ENCODE measurements at regions not wholly inside any gene's neighbourhood (a gene's known extent, or its start where the extent isn't known, plus 50 kb on each side); places are given as distances from the start of the nearest gene placed in this dataset.
"Not testable (repeated sequence)": the region's sequence is repeated elsewhere in the genome, so short reads cannot be mapped to it uniquely, and the experiment has no call there.

GRCh38 chr7:79922894-79923293, 211.7 kb upstream of the GNAI1 start:
- ChIA-PET POLR2A (no interaction called here), CTCF (no interaction called here)
- Mint-ChIP-seq H3K4me1 (no peaks in the 10 kb centered on the region), H3K27ac (no peak overlapping the region), H3K9me3 (peaks cover 17% of the 10 kb centered on the region), H3K27me3 (ENCODE audit: low read depth) (no peaks in the 10 kb centered on the region; the same call in 1 of the 2 replicates), H3K36me3 (no peaks in the 10 kb centered on the region), H3K4me3 (no peak overlapping the region)
- no peak for ATAC-seq
- no peak for DNase-seq (ENCODE audit: low spot score)
- TF ChIP-seq GTF2I (CRISPR knock-in tag; conservative IDR thresholded peaks at IDR 0.05) (no peak), SOX15 (CRISPR knock-in tag; IDR thresholded peaks at IDR 0.05) (no peak), OVOL2 (CRISPR knock-in tag; IDR thresholded peaks at IDR 0.05; ENCODE audit: borderline replicate concordance) (no peak), ZNF263 (CRISPR knock-in tag; IDR thresholded peaks at IDR 0.05; ENCODE audit: low read depth) (no peak), ELF4 (CRISPR knock-in tag; IDR thresholded peaks at IDR 0.05; ENCODE audit: low read depth) (no peak), CREM (CRISPR knock-in tag; IDR thresholded peaks at IDR 0.05) (no peak)

GRCh38 chr7:79921976-79922375, 212.7 kb upstream of the GNAI1 start:
- Mint-ChIP-seq H3K36me3 (no peaks in the 10 kb centered on the region), H3K4me3 (no peak overlapping the region), H3K9me3 (peaks cover 17% of the 10 kb centered on the region), H3K27ac (no peak overlapping the region), H3K27me3 (ENCODE audit: low read depth) (no peaks in the 10 kb centered on the region; the same call in 1 of the 2 replicates), H3K4me1 (no peaks in the 10 kb centered on the region)
- no peak for DNase-seq (ENCODE audit: low spot score)
- ChIA-PET CTCF (no interaction called here), POLR2A (no interaction called here)
- ATAC-seq: no peak
- TF ChIP-seq ZNF416 (CRISPR knock-in tag; IDR thresholded peaks at IDR 0.05) (no peak), SMAD4 (CRISPR knock-in tag; IDR thresholded peaks at IDR 0.05) (no peak), ESRRA (CRISPR knock-in tag; IDR thresholded peaks at IDR 0.05; ENCODE audit: borderline replicate concordance) (no peak), NR3C1 (CRISPR knock-in tag; conservative IDR thresholded peaks at IDR 0.05; ENCODE audit: low read depth) (no peak), CDX4 (CRISPR knock-in tag; IDR thresholded peaks at IDR 0.05; ENCODE audit: borderline replicate concordance) (no peak), ARID4B (CRISPR knock-in tag; IDR thresholded peaks at IDR 0.05; ENCODE audit: borderline replicate concordance) (no peak), FOXP1 (CRISPR knock-in tag; IDR thresholded peaks at IDR 0.05; ENCODE audit: borderline replicate concordance) (no peak), ZNF138 (CRISPR knock-in tag; conservative IDR thresholded peaks at IDR 0.05) (no peak), GRHL2 (CRISPR knock-in tag; IDR thresholded peaks at IDR 0.05; ENCODE audit: insufficient replicate concordance, severe bottlenecking) (no peak), HMGXB4 (CRISPR knock-in tag; IDR thresholded peaks at IDR 0.05) (no peak), KAT7 (CRISPR knock-in tag; IDR thresholded peaks at IDR 0.05; ENCODE audit: borderline replicate concordance) (no peak), FOXP4 (CRISPR knock-in tag; IDR thresholded peaks at IDR 0.05) (no peak), ZNF396 (CRISPR knock-in tag; IDR thresholded peaks at IDR 0.05; ENCODE audit: borderline replicate concordance) (no peak), ZNF281 (CRISPR knock-in tag; IDR thresholded peaks at IDR 0.05) (no peak)

- H3K36me3 Mint-ChIP-seq; H3K4me3 Mint-ChIP-seq; ATAC-seq; H3K27ac Mint-ChIP-seq; CTCF ChIA-PET; H3K4me1 Mint-ChIP-seq; H3K27me3 Mint-ChIP-seq (ENCODE audit: low read depth); DNase-seq (ENCODE audit: low spot score): not testable (repeated sequence)
- POLR2A ChIA-PET: interaction anchor here (0.5 kb wide), 1 partner anchor 68 kb away, joined by 3 read pairs; no protein-coding TSS in a partner anchor
- H3K9me3 Mint-ChIP-seq: peaks cover 38% of the 10 kb centered on the region
Measured at GRCh38 chr7:79918632-79919031, 216.0 kb upstream of the GNAI1 start.
